Retina (tissue), 1 donor: ENCODE measurements at regions not wholly inside any gene's neighbourhood (a gene's known extent, or its start where the extent isn't known, plus 50 kb on each side); places are given as distances from the start of the nearest gene placed in this dataset.
"Not testable (repeated sequence)": the region's sequence is repeated elsewhere in the genome, so short reads cannot be mapped to it uniquely, and the experiment has no call there.

Source experiments
- DNase-seq: peaks from one replicate; pipeline ENCODE4 v3.0.0-alpha.2; 2016

- no peak for DNase-seq
Measured at GRCh38 chr15:59894835-59895234, 109.3 kb upstream of the FOXB1 start.

- peak; percentile 21 for DNase-seq
Measured at GRCh38 chr15:59892985-59893384, 111.1 kb upstream of the FOXB1 start.

- not testable (repeated sequence) for DNase-seq
Measured at GRCh38 chr15:59887870-59888269, 116.2 kb upstream of the FOXB1 start.

- DNase-seq: no peak
Measured at GRCh38 chr15:59887211-59887610, 116.9 kb upstream of the FOXB1 start.

- DNase-seq: no peak
Measured at GRCh38 chr15:59886441-59886840, 117.7 kb upstream of the FOXB1 start.

GRCh38 chr15:59885832-59886231, 118.3 kb upstream of the FOXB1 start:
- peak; percentile 21 for DNase-seq

GRCh38 chr15:59879506-59880265, 124.4 kb upstream of the FOXB1 start:
- no peak for DNase-seq

GRCh38 chr15:59876140-59876539, 128.0 kb upstream of the FOXB1 start:
- no peak for DNase-seq

- DNase-seq: no peak
Measured at GRCh38 chr15:59873644-59874272, 130.4 kb upstream of the FOXB1 start.

GRCh38 chr15:59867086-59867855, 136.8 kb upstream of the FOXB1 start:
- no peak for DNase-seq

GRCh38 chr15:59866642-59867041, 137.5 kb upstream of the FOXB1 start:
- no peak for DNase-seq

- no peak for DNase-seq
Measured at GRCh38 chr15:59862191-59863155, 141.6 kb upstream of the FOXB1 start.

- DNase-seq: no peak
Measured at GRCh38 chr15:59847968-59848367, 156.1 kb upstream of the FOXB1 start.

GRCh38 chr15:59845942-59846499, 156.9 kb upstream of the BNIP2 start:
- no peak for DNase-seq

- no peak for DNase-seq
Measured at GRCh38 chr15:59843609-59844008, 154.5 kb upstream of the BNIP2 start.

- DNase-seq: no peak
Measured at GRCh38 chr15:59841036-59841435, 151.9 kb upstream of the BNIP2 start.

- DNase-seq: no peak
Measured at GRCh38 chr15:59839906-59840305, 150.8 kb upstream of the BNIP2 start.

GRCh38 chr15:59838900-59839299, 149.8 kb upstream of the BNIP2 start:
- no peak for DNase-seq

- no peak for DNase-seq
Measured at GRCh38 chr15:59835776-59836175, 146.7 kb upstream of the BNIP2 start.

- DNase-seq: no peak
Measured at GRCh38 chr15:59834528-59834927, 145.4 kb upstream of the BNIP2 start.

GRCh38 chr15:59833366-59833765, 144.2 kb upstream of the BNIP2 start:
- DNase-seq: no peak

GRCh38 chr15:59830873-59831272, 141.8 kb upstream of the BNIP2 start:
- no peak for DNase-seq
